ENCODE measurements at regions not wholly inside any gene's neighbourhood (a gene's known extent, or its start where the extent isn't known, plus 50 kb on each side); places are given as distances from the start of the nearest gene placed in this dataset.

DNA sequence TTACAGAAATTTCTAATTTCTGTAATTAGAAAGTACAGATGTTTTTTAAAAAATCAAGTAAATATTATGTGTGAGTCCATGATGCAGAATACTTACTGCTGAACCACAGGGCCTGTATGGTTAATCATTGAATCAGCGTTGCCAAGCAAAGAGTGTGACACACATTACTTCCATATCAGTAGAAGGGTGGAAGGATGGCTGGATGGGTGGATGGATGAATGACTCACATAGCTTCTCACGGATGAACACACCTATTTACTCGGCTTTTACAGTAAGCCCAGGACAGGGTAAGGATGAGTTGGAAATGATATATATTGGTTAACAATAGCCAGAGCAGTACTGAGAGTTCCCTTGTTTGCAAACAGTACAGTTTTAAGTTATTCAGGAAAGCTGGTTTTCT, 495.9 kb upstream of the RBFOX1 start:
- TF ChIP-seq, protein P1, sequence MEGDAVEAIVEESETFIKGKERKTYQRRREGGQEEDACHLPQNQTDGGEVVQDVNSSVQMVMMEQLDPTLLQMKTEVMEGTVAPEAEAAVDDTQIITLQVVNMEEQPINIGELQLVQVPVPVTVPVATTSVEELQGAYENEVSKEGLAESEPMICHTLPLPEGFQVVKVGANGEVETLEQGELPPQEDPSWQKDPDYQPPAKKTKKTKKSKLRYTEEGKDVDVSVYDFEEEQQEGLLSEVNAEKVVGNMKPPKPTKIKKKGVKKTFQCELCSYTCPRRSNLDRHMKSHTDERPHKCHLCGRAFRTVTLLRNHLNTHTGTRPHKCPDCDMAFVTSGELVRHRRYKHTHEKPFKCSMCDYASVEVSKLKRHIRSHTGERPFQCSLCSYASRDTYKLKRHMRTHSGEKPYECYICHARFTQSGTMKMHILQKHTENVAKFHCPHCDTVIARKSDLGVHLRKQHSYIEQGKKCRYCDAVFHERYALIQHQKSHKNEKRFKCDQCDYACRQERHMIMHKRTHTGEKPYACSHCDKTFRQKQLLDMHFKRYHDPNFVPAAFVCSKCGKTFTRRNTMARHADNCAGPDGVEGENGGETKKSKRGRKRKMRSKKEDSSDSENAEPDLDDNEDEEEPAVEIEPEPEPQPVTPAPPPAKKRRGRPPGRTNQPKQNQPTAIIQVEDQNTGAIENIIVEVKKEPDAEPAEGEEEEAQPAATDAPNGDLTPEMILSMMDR (IDR thresholded peaks at IDR 0.05; ENCODE audit: borderline replicate concordance, control extremely low read depth, extremely low read depth, insufficient read depth, missing control alignments) = no peak
- in situ Hi-C loops (cut with MboI; ENCODE audit: low sequenced_read_pairs, unreplicated experiment) = no loop called here
- no peak for DNase-seq (ENCODE audit: low spot score)

DNA sequence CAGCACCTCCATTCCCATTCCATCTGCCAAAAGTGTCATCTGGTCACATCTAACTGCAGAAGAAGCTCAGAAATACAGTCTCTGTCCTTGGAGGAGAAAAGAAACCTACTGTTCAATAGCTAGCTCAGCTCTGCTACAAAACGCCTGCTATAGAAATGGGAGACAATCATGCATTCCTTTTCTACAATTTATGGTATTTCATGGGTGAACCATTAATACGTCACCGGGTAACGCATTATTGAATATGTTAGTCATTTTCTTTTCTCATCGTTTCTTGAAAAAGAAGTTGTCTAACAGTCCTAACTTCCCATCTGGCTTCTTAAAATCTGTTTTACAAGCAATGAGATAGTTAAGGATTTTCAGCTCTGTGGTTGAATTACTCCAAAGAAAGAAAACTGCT, 496.7 kb upstream of the RBFOX1 start:
- DNase-seq (ENCODE audit: low spot score) = no peak
- in situ Hi-C loops (cut with MboI; ENCODE audit: low sequenced_read_pairs, unreplicated experiment) = no loop called here
- TF ChIP-seq, protein P1 (IDR thresholded peaks at IDR 0.05; ENCODE audit: borderline replicate concordance, control extremely low read depth, extremely low read depth, insufficient read depth, missing control alignments) = no peak

DNA sequence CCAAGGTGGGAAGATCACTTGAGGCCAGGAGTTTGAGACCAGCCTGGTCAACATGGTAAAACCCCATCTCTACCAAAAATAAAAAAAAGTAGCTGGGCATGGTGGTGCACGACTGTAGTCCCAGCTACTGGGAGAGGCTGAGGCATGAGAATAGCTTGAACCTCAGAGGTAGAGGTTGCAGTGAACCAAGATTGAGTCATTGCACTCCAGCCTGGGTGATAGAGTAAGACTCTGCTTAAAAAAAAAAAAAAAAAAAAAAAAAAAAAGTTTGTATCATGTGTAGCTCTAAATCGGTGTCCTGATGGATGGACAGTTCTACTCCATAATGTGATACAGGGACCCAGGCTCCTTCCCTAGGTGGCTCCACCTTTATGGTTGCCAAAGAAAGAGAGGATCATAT, 497.1 kb upstream of the RBFOX1 start:
- TF ChIP-seq, protein P1 (IDR thresholded peaks at IDR 0.05; ENCODE audit: borderline replicate concordance, control extremely low read depth, extremely low read depth, insufficient read depth, missing control alignments) = no peak
- in situ Hi-C loops (cut with MboI; ENCODE audit: low sequenced_read_pairs, unreplicated experiment) = no loop called here
- no peak for DNase-seq (ENCODE audit: low spot score)

DNA sequence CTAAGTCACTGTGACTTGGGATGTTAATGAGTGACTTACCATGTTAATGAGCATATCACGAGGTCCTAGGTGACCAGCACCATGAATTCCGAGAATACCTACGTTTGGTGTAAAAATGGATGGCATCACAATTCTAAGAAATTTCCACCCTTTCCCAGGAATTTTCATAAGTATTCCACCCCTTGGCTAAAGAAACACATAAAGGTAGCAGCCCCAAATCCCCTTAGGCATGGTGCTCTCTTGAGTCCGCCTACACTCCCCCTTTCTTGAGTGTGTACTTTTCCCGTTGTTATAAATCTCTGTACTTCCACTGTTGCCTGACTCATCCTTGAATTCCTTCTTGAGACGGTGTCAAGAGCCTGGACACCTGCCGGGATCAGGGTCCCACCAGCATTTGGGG, 504.0 kb upstream of the RBFOX1 start:
- DNase-seq (ENCODE audit: low spot score) = no peak
- TF ChIP-seq, protein P1 (IDR thresholded peaks at IDR 0.05; ENCODE audit: borderline replicate concordance, control extremely low read depth, extremely low read depth, insufficient read depth, missing control alignments) = no peak
- in situ Hi-C loops (cut with MboI; ENCODE audit: low sequenced_read_pairs, unreplicated experiment) = no loop called here

DNA sequence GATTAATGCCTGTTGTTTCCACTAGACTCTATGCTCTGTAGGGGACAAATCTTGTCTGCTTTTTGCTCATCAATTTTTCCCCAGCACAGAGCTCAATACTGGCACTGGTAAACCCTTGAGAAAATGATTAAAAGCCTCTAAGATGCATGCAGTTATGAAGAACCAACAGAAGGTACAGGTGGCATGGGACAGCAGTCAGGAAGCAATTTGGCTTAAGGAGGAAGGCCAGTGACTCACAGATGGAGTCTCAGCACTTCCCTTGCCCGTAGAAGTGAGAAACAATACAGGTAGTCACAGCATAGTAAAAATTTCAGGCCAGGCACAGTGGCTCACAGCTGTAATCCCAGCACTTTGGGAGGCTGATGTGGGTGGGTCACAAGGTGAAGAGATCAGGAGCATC, 504.7 kb upstream of the RBFOX1 start:
- no peak for DNase-seq (ENCODE audit: low spot score)
- TF ChIP-seq, protein P1 (IDR thresholded peaks at IDR 0.05; ENCODE audit: borderline replicate concordance, control extremely low read depth, extremely low read depth, insufficient read depth, missing control alignments) = no peak
- in situ Hi-C loops (cut with MboI; ENCODE audit: low sequenced_read_pairs, unreplicated experiment) = no loop called here

DNA sequence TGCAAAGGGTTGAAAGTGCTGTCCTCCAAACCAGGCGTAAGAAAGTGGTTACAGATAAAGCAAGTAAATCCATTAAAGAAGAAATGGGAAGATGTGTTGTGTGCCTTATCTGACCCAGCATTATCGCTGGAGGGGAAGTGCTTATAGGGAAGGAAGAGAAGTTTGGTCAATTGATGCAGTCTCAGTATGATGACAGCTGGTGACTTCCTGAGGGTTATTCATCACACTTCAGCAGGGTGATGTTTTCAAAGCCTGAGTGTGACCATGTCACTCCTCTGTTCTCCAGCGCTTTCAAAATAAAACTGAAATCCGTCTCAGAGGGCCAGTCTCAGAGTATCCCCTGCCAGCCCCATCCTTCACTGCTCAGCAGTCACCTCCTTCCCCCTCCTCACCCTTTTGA, 505.4 kb upstream of the RBFOX1 start:
- TF ChIP-seq, protein P1 (IDR thresholded peaks at IDR 0.05; ENCODE audit: borderline replicate concordance, control extremely low read depth, extremely low read depth, insufficient read depth, missing control alignments) = no peak
- no peak for DNase-seq (ENCODE audit: low spot score)
- in situ Hi-C loops (cut with MboI; ENCODE audit: low sequenced_read_pairs, unreplicated experiment) = no loop called here

DNA sequence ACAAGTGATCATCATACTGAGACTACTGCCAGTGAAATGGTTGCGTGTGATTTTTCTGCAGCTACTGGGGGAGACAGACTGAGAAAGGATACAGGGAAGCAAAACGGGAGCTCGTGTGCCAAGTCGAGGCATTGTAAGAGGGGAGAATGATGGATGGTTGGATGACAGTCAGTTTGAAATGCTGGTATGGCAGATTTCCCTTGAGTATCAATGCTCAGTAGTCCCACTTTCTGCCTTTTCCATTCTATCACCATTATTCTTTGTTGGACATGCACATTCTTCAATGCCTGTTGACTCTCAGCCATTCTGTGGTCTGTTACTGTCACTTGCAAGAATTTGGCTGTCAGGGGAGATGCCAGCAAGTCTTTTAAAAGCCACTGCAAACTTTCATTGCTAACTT, 510.6 kb upstream of the RBFOX1 start:
- DNase-seq (ENCODE audit: low spot score) = no peak
- in situ Hi-C loops (cut with MboI; ENCODE audit: low sequenced_read_pairs, unreplicated experiment) = no loop called here
- TF ChIP-seq, protein P1 (IDR thresholded peaks at IDR 0.05; ENCODE audit: borderline replicate concordance, control extremely low read depth, extremely low read depth, insufficient read depth, missing control alignments) = no peak

Measured in GM13976 (cell line).